Neural cell (in vitro differentiated cells): ENCODE measurements at regions not wholly inside any gene's neighbourhood (a gene's known extent, or its start where the extent isn't known, plus 50 kb on each side); places are given as distances from the start of the nearest gene placed in this dataset.

Source experiments
- POLR2AphosphoS5 ChIP-seq: IDR thresholded peaks from 2 replicates; pipeline ENCODE4 v1.6.1; 2012
- RAD21 ChIP-seq: fragments of 450-650 bp; conservative IDR thresholded peaks from 2 replicates; pipeline ENCODE4 v1.6.1; 2014; ENCODE audit warnings: antibody characterized with exemption, mild to moderate bottlenecking, moderate library complexity
- TF ChIP-seq, protein P1 (sequence below): fragments of 450-650 bp; IDR thresholded peaks from 2 replicates; pipeline ENCODE4 v1.5.1; 2014; ENCODE audit warnings: antibody characterized with exemption, mild to moderate bottlenecking, moderate library complexity; ENCODE audit not compliant: poor library complexity, severe bottlenecking

DNA sequence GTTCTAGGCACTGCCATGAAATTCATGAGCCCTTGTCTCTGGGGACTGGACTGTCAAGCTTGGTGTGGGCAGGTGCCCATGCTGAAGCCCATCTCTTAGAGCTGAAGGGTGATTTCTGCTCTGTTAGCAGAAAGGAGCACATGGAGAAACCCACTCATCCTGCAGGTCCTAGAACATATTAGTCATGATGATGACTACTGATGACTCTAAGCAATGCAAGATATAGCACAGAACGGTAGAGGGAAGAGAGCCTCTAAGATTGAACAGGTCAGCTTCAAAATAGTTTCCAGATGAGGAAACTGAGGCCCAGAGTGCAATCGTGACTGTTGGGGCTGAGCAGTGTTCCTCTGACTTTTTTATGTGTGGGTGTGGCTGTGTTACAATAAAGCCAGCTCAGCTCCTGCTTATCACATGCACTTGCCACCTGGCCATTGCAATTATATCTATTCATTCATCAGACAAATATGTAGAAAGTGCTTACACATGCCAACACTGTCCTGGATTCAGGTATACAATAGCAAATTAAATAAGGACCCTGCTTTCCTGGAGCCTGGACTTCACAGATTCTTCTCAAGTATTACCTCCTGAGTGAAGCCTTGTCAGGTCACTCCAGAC is 140.2 kb upstream of the BRINP1 start:
- TF ChIP-seq POLR2AphosphoS5 = no peak
- TF ChIP-seq, protein P1, sequence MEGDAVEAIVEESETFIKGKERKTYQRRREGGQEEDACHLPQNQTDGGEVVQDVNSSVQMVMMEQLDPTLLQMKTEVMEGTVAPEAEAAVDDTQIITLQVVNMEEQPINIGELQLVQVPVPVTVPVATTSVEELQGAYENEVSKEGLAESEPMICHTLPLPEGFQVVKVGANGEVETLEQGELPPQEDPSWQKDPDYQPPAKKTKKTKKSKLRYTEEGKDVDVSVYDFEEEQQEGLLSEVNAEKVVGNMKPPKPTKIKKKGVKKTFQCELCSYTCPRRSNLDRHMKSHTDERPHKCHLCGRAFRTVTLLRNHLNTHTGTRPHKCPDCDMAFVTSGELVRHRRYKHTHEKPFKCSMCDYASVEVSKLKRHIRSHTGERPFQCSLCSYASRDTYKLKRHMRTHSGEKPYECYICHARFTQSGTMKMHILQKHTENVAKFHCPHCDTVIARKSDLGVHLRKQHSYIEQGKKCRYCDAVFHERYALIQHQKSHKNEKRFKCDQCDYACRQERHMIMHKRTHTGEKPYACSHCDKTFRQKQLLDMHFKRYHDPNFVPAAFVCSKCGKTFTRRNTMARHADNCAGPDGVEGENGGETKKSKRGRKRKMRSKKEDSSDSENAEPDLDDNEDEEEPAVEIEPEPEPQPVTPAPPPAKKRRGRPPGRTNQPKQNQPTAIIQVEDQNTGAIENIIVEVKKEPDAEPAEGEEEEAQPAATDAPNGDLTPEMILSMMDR = no peak
- no peak for TF ChIP-seq RAD21
